ENCODE measurements at regions not wholly inside any gene's neighbourhood (a gene's known extent, or its start where the extent isn't known, plus 50 kb on each side); places are given as distances from the start of the nearest gene placed in this dataset.
"Not testable (repeated sequence)": the region's sequence is repeated elsewhere in the genome, so short reads cannot be mapped to it uniquely, and the experiment has no call there.

GRCh38 chr14:53380867-53381225 is 227.7 kb upstream of the DDHD1 start:
- DNase-seq = no peak

DNA sequence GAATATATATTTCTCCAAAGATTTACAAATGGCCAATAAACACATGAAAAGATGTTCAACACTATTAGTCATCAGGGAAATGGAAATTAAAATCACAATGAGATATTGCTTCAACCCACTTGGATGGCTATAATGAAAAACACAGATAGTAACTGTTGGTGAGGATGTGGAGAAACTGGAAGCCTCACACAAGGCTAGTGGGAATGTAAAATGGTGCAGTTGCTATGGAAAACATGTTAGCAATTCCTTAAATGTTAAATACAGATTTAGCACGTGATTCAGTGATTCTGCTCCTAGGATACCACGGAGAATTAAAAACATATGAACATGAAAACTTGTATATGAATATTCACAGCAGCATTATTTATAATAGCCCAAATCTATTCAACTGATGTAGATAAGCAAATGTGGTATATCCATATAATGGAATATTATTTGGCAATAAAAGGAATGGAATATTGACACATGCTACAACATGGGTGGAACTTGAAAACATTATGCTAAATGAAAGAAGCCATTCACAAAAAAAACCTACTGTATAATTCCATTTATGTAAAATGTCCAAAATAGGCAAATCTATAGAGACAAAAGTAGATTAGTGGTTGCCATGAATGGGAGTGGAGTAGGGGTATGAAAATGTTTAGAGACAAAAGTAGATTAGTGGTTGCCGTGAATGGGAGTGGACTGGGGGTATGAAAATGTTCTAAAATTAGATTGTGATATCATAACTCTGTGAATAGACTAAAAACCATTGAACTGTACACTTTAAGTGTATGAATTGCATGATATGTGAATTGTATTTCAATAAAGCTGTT is 227.1 kb upstream of the DDHD1 start:
- no peak for DNase-seq

GRCh38 chr14:53378142-53378541 is 225.0 kb upstream of the DDHD1 start:
- no peak for DNase-seq

GRCh38 chr14:53376064-53376463 is 222.9 kb upstream of the DDHD1 start:
- DNase-seq = no peak

GRCh38 chr14:53375599-53375998 is 222.5 kb upstream of the DDHD1 start:
- no peak for DNase-seq

GRCh38 chr14:53368711-53369201 is 215.6 kb upstream of the DDHD1 start:
- DNase-seq = no peak

DNA sequence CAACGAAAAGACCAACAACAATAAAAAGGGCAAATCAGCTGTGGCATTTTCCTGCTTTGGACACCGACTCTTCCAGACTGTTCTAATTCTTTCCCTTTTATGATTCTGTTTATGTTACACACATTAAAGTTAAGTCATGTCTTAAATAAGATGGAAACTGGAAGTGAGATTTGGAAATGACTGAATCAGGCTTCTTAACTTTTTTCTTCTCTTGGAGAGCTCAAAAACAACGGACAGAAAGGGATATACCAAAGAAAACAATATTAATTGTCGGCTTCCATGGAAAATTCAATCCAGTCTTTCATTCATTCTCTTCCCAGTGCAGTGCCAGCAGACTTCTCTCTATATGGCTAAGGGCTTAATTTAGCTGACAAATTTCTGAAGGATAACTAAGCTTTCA is 214.9 kb upstream of the DDHD1 start:
- no peak for DNase-seq

DNA sequence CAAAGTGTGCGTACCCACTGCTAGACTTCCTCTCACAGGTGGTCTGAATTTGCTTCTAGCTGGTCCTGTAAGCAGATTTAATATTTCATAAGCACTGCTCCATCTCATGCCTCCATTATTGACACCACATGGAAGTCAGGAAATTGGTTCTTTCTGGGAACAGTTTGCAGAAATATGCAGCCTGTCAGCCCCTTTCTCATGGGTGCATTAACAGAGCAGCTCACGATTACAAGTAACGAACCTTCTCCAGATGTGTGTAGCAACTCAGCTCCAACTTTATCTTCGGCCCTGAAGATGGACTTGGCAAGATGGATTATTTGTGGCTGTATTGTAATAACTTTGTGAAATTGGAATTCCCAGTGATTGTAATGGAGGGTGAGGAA is 214.5 kb upstream of the DDHD1 start:
- no peak for DNase-seq

GRCh38 chr14:53365486-53366130 is 212.5 kb upstream of the DDHD1 start:
- DNase-seq = no peak

DNA sequence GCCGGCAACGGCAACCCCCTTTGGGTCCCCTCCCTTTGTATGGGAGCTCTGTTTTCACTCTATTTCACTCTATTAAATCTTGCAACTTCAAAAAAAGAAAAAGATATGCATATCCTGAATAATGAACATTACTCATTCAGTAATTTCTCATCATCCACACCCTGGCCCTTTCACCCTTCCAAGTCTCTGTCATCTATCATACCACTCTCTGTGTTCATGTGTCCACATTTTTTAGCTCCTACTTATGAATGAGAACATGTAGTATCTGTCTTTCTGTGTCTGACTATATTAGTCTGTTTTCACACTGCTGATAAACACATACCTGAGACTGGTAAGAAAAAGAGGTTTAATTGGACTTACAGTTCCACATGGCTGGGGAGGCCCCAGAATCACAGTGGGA is 209.8 kb upstream of the DDHD1 start:
- not testable (repeated sequence) for DNase-seq

GRCh38 chr14:53360829-53361228 is 207.7 kb upstream of the DDHD1 start:
- no peak for DNase-seq

DNA sequence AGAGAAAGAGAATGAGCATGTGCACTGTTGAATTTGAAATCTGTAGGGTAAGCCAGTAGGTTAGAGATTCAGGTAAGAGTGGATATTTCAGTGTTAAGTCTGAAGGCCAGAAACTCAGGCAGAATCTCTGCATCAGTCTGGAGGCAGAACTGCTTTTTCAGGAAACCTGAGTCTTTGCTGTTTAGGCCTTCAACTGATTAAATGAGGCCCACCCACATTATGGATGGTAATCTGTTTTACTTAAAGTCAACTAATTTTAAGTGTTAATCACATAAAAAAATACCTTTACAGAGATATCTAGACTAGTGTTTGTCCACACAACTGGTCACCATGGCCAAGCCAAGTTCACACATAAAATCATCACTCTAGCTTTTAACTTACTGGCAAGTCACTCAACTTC is 205.0 kb upstream of the DDHD1 start:
- no peak for DNase-seq

DNA sequence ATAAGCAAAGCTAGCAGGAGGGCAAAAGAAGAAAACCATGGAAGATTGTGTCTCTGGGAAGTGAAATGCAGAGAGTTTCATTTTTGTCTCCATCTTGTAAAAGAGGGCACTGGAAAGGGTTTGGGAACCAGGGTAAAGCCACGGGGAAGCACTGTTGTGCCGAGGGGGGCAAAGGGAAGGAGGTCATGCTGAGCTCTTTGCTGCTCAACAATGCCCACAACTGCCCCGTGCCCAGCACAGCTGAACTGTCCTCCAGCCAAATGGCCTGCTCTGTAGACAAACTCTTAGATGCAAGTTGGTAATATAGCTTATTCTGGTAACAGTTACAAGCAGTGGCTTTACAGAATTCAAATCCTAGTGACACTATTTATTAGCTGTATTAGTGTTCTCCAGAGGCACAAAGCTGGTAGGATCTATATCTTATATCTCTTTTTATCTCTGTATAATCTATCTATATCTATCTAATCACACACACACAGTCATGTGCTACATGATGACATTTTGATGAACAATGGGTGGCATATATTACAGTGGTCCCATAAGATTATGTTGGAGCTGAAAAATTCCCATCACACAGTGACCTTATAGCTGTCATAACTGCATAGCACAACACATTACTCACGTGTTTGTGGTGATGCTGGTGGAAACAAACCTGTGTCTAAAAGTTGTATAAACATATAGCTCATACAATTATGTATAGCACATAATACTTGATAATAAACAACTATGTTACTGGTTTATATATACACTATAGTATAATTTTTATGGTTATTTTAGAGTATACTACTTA is 203.4 kb upstream of the DDHD1 start:
- no peak for DNase-seq

GRCh38 chr14:53355581-53356112 is 202.5 kb upstream of the DDHD1 start:
- DNase-seq = no peak

DNA sequence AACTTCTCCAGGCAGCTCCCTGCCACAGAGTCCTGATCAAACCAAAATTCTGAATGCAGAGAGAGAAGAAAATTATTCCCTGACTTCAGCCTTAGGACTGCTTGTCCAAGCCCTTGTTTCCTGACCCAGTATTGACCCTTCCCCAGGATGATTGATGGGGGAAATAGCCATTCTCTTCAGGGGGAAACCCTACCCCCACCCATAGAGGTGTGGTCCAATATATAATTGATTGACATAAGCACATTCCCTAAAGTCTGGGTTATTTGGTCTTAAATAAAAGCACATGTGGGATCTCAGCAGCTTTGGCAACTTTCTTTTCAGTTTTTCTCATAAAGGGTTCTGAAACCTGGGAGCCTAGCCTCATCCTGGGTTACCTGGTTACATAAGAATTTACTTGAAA is 201.2 kb upstream of the DDHD1 start:
- no peak for DNase-seq

DNA sequence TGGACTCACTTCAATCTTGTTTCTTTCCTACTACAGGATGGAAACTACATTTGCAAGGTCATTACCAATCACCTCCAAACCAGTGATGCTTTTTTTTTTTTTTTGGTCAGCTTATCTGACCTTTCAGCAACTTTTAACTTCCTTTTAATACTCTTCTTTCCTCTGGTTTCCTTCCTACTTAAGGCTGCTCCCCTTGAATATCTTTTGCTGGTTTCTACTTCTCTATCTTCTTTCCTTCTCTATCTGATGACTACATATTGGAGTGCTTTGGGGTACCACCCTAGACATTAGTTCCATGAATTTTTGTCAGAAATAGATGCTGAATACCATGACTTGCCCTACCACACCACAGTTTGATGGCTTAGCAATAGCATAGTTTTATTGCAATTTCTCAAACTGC is 197.7 kb upstream of the DDHD1 start:
- no peak for DNase-seq

DNA sequence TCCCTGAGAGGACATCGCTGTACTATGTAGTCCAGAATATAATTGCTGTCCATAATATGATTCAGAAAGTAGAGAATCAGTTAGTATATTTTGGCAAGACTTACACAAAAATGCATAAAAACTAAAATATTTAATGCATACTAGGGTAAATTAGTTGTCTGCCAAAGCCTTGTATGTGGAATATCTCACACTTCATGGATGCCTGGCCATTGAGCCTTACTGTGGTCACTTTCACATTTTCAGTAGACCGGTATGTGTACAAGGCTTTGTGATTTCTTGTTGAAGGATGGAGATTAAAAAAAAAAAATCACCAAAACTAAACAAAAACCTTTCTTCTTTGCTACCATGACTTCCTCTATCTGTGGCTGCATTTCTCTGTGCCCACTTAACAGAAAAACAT is 197.3 kb upstream of the DDHD1 start:
- no peak for DNase-seq

DNA sequence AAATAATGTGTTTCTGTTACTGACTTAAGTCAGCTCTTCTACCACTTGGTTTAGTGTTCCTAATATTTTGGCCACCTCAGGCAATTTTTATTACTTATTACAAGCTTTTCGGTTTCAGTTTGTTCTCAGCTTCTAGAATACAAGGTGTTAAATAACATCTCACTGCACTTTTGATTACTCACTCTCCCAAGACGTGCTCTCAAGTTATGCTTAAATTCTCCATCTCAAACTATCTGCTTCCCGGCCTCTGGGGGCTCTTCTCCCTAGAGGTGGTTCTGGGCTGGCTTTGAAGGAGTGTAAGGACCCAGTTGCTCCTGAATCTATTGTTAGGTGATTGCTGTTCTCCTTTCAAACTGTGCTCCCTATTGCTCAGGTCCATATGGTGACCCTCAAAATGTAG is 193.9 kb upstream of the DDHD1 start:
- DNase-seq = no peak

GRCh38 chr14:53341324-53341723 is 188.2 kb upstream of the DDHD1 start:
- DNase-seq = no peak

- no peak for DNase-seq
Measured at GRCh38 chr14:53338192-53338591, 185.1 kb upstream of the DDHD1 start.

DNA sequence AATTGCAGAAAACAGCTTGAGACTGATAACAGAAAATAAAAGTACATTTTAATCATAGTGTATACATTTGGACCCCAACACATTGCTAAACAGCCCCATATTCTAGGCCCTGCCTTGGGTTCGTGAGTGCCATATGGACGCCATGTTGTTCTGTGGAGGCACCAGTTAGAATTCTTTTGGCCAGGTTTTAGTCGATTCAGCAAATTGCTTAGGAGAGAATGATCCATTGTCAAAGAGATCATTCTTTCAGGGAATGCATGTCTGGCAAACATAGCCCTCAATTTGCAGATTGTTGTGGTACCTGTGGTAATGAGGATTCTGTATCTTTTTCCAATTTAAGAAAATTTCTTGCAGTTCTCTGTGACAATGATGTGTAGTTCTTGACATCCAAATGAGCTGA is 183.6 kb upstream of the DDHD1 start:
- DNase-seq = no peak

DNA sequence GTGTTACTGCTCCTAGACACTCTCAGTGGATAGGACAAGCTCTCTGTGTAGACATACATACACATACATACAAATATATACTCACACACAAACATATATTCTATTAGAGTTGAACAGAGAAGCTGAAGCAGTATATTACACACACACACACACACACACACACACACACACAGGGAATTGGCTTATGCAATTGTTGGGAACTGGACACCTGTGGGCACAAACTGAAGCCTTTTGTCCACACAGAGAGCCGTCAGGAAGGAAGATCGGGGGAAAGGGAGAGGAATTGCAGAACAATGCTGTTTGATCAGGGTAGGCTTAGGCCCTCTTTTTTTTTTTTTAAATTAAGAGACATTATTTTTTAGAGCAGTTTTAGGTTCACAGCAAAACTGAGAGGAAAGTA is 180.7 kb upstream of the DDHD1 start:
- no peak for DNase-seq

GRCh38 chr14:53331921-53332320 is 178.8 kb upstream of the DDHD1 start:
- DNase-seq = no peak

GRCh38 chr14:53331247-53331646 is 178.1 kb upstream of the DDHD1 start:
- no peak for DNase-seq
